Astrocyte (in vitro differentiated cells and primary cell): ENCODE measurements at regions not wholly inside any gene's neighbourhood (a gene's known extent, or its start where the extent isn't known, plus 50 kb on each side); places are given as distances from the start of the nearest gene placed in this dataset.

ENCODE experiments used
- DNase-seq: peaks from one replicate; pipeline ENCODE4 v3.0.0-alpha.2; 2010; ENCODE audit warnings: low read depth
- FAIRE-seq: peaks from 2 replicates; lab custom pipeline; 2011; peaks lifted over from hg19 to GRCh38; lab: Jason Lieb, UNC
- H2AFZ ChIP-seq: 2 replicates; pipeline ENCODE4 v1.6.0; 2012; ENCODE audit warnings: low read depth, low read length, inconsistent platforms
- H3K27ac ChIP-seq: 2 replicates; pipeline ENCODE4 v1.5.1; 2011; ENCODE audit warnings: low read depth, low read length, inconsistent platforms
- H3K27me3 ChIP-seq: 2 replicates; pipeline ENCODE4 v1.6.0; 2011; ENCODE audit warnings: low read length, inconsistent platforms; ENCODE audit not compliant: insufficient read depth
- H3K36me3 ChIP-seq: 2 replicates; pipeline ENCODE4 v1.5.1; 2011; ENCODE audit warnings: low read length, inconsistent platforms; ENCODE audit not compliant: insufficient read depth
- H3K4me1 ChIP-seq: 2 replicates; pipeline ENCODE4 v1.5.1; 2011; ENCODE audit warnings: low read length, inconsistent platforms; ENCODE audit not compliant: insufficient read depth
- H3K4me2 ChIP-seq: 2 replicates; pipeline ENCODE4 v1.6.0; 2012; ENCODE audit warnings: low read length, inconsistent platforms
- H3K4me3 ChIP-seq: 2 replicates; pipeline ENCODE4 v1.5.1; 2011; ENCODE audit warnings: low read depth, mild to moderate bottlenecking, low read length, inconsistent platforms; ENCODE audit not compliant: insufficient read depth
- H3K79me2 ChIP-seq: 2 replicates; pipeline ENCODE4 v1.6.0; 2012; ENCODE audit warnings: mild to moderate bottlenecking, low read length, inconsistent platforms; ENCODE audit not compliant: insufficient read depth
- H3K9ac ChIP-seq: 2 replicates; pipeline ENCODE4 v1.6.0; 2012; ENCODE audit warnings: mild to moderate bottlenecking, low read length, inconsistent platforms
- H3K9me3 ChIP-seq: 2 replicates; pipeline ENCODE4 v1.5.1; 2012; ENCODE audit warnings: low read depth, mild to moderate bottlenecking, low read length, inconsistent platforms; ENCODE audit not compliant: insufficient read depth
- H4K20me1 ChIP-seq: 2 replicates; pipeline ENCODE4 v1.6.0; 2012; ENCODE audit warnings: low read length, inconsistent platforms; ENCODE audit not compliant: insufficient read depth
- H3K27ac Mint-ChIP-seq: one replicate; pipeline ENCODE4 v1.8.0; 2021; ENCODE audit warnings: mild to moderate bottlenecking, mixed read lengths; ENCODE audit not compliant: unreplicated experiment
- H3K27me3 Mint-ChIP-seq: one replicate; pipeline ENCODE4 v1.8.0; 2021; ENCODE audit warnings: low read depth, mixed read lengths; ENCODE audit not compliant: unreplicated experiment
- H3K36me3 Mint-ChIP-seq: one replicate; pipeline ENCODE4 v1.8.0; 2021; ENCODE audit warnings: low read depth, mixed read lengths; ENCODE audit not compliant: unreplicated experiment
- H3K4me1 Mint-ChIP-seq: one replicate; pipeline ENCODE4 v1.8.0; 2021; ENCODE audit warnings: low read depth, mixed read lengths; ENCODE audit not compliant: unreplicated experiment
- H3K4me3 Mint-ChIP-seq: one replicate; pipeline ENCODE4 v1.8.0; 2021; ENCODE audit warnings: mild to moderate bottlenecking, moderate library complexity, mixed read lengths; ENCODE audit not compliant: unreplicated experiment
- H3K9me3 Mint-ChIP-seq: one replicate; pipeline ENCODE4 v1.8.0; 2021; ENCODE audit warnings: mild to moderate bottlenecking, mixed read lengths; ENCODE audit not compliant: unreplicated experiment
- EZH2 ChIP-seq: IDR thresholded peaks from 2 replicates; pipeline ENCODE4 v1.6.1; 2012; ENCODE audit warnings: mild to moderate bottlenecking, low read length, inconsistent platforms; ENCODE audit not compliant: insufficient read depth
- TF ChIP-seq, protein P1 (sequence below): IDR thresholded peaks from 2 replicates; pipeline ENCODE4 v1.5.1; 2011; ENCODE audit warnings: low read depth, mild to moderate bottlenecking, inconsistent platforms, low read length, moderate library complexity; ENCODE audit not compliant: insufficient read depth

DNA sequence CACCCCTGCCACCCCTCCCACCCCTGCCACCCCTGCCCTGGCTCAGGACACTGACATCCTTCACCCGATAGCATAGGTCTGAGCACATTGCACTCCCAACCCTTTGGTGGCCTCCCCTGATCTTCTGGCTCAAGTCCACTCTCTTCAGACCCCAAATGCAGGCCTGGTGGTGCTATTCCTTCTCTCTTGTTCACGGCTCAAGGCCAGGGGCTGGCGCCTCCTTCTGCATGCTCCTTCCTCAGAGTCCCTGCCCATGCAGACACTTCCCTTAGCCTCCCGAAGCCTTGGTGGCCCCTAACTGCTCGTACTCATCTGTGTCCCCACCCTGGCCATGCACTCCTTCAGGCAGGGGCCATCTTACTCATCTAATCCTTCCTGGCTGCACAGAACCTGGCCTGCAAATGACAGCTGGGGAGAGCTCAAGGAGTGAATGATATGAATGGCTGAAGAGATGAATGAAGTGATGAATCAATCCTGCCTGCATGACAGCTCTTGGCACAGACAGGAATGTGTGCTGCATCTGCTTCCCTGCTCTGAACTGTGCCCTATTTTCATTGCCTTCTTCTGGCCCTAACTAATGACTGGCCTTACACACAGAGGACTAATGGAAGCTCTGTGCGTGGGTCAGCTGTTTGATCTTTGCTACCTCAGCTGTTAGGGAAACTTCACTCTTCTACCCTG, 290.8 kb downstream of the DYSF start:
- H4K20me1 ChIP-seq: no peaks in the 10 kb centered on the region
- H3K4me1 ChIP-seq: peaks cover 30% of the 10 kb centered on the region
- peaks cover 2% of the 10 kb centered on the region for H3K36me3 Mint-ChIP-seq
- H3K27me3 Mint-ChIP-seq: peaks cover 21% of the 10 kb centered on the region
- no peak overlapping the region for H3K27ac Mint-ChIP-seq
- FAIRE-seq: no peak
- H3K4me3 ChIP-seq: no peak overlapping the region
- H3K79me2 ChIP-seq: no peaks in the 10 kb centered on the region
- no peak overlapping the region for H3K9ac ChIP-seq
- H3K27ac ChIP-seq: no peak overlapping the region
- no peaks in the 10 kb centered on the region for H3K36me3 ChIP-seq
- H2AFZ ChIP-seq: no peak overlapping the region
- no peaks in the 10 kb centered on the region for H3K9me3 ChIP-seq
- H3K9me3 Mint-ChIP-seq: peaks cover 11% of the 10 kb centered on the region
- H3K4me1 Mint-ChIP-seq: peaks cover 26% of the 10 kb centered on the region
- TF ChIP-seq, protein P1, sequence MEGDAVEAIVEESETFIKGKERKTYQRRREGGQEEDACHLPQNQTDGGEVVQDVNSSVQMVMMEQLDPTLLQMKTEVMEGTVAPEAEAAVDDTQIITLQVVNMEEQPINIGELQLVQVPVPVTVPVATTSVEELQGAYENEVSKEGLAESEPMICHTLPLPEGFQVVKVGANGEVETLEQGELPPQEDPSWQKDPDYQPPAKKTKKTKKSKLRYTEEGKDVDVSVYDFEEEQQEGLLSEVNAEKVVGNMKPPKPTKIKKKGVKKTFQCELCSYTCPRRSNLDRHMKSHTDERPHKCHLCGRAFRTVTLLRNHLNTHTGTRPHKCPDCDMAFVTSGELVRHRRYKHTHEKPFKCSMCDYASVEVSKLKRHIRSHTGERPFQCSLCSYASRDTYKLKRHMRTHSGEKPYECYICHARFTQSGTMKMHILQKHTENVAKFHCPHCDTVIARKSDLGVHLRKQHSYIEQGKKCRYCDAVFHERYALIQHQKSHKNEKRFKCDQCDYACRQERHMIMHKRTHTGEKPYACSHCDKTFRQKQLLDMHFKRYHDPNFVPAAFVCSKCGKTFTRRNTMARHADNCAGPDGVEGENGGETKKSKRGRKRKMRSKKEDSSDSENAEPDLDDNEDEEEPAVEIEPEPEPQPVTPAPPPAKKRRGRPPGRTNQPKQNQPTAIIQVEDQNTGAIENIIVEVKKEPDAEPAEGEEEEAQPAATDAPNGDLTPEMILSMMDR: no peak
- TF ChIP-seq EZH2: no peak
- no peak overlapping the region for H3K4me3 Mint-ChIP-seq
- no peak for DNase-seq
- peaks cover 6% of the 10 kb centered on the region for H3K27me3 ChIP-seq
- no peak overlapping the region for H3K4me2 ChIP-seq

DNA sequence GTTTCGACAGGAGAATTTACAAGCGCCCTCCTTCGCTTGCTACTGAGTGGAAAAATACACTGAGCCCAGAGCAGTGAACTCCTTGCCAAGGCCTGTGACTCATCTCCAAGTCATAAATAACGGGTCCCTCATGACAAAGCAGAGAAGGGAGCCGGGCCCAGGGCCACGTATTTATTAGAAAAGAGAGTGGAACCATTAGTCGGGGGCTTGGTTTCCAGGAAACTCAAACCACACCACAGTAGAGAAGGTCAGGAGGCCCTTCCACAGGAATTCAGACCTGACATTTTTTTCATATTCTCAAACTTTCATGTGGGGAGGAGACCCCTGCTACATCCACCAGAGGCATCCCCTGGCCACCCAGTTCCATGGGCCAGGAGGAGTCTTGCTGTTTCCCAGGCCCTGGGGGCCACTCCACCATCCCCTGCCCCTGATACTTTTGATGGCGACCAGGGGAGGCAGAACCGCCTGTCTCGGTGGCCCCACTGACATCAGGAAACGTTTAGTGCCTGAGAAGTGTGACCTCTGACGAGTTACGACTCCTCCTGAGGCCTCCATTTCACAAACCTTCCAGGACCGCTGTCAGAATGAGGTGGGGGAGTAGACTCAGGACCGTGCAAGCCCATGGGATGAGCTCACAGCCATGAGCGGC, 289.7 kb downstream of the DYSF start:
- no peak overlapping the region for H3K4me3 ChIP-seq
- peaks cover 2% of the 10 kb centered on the region for H3K36me3 Mint-ChIP-seq

More for the DNA sequence above, 289.7 kb downstream of the DYSF start:
- Histone ChIP-seq H3K4me1 (peaks cover 26% of the 10 kb centered on the region), H2AFZ (peak overlapping the region; percentile 21), H3K4me2 (peak overlapping the region; percentile 71), H3K36me3 (no peaks in the 10 kb centered on the region), H4K20me1 (no peaks in the 10 kb centered on the region), H3K9me3 (no peaks in the 10 kb centered on the region), H3K9ac (peak overlapping the region; percentile 52), H3K79me2 (no peaks in the 10 kb centered on the region), H3K27me3 (peaks cover 6% of the 10 kb centered on the region), H3K27ac (peak overlapping the region; percentile 74)
- Mint-ChIP-seq H3K27ac (peak overlapping the region; percentile 87), H3K4me1 (peaks cover 23% of the 10 kb centered on the region), H3K4me3 (no peak overlapping the region), H3K27me3 (peaks cover 30% of the 10 kb centered on the region), H3K9me3 (peaks cover 16% of the 10 kb centered on the region)
- FAIRE-seq: no peak
- no peak for TF ChIP-seq EZH2
- TF ChIP-seq, protein P1: no peak
- peak; percentile 96 for DNase-seq
